HCT116 (cell line): ENCODE measurements at regions not wholly inside any gene's neighbourhood (a gene's known extent, or its start where the extent isn't known, plus 50 kb on each side); places are given as distances from the start of the nearest gene placed in this dataset.

Experiments used
- ATAC-seq: fragments of 200-7000 bp; cut with Tn5 transposase; 2 replicates; pipeline ENCODE4 v1.9.1; 2020; ENCODE audit warnings: mild to moderate bottlenecking, moderate library complexity
- BruUV-seq: library from RNA; stranded (reverse); fragments of 400-500 nt; replicated peaks from 2 replicates; lab custom pipeline; 2021; lab: Mats Ljungman, UMichigan
- CTCF ChIA-PET: fragments of 300-600 bp; sonication (Branson Sonifier 250); formaldehyde crosslinking; loops from one replicate; lab custom pipeline; 2021; ENCODE audit warnings: antibody characterized with exemption; lab: Charles Lee
- POLR2A ChIA-PET: fragments of 300-600, 350-600 bp; sonication (Branson Sonifier 250); formaldehyde crosslinking; loops from one replicate; lab custom pipeline; 2021; ENCODE audit warnings: antibody characterized with exemption; lab: Charles Lee
- RAD21 ChIA-PET, 2 experiments: fragments of 300-600 bp; sonication (Branson Sonifier 250); formaldehyde crosslinking; loops; one replicate each; lab custom pipeline; 2023; ENCODE audit warnings: low total read pairs in 2 of 2; ENCODE audit not compliant: uncharacterized antibody in 2 of 2, unreplicated experiment in 2 of 2, low non-redundant PET in 1 of 2; lab: Charles Lee
- DNase-seq: peaks from one replicate; pipeline ENCODE4 v3.0.0-alpha.2; 2010; ENCODE audit warnings: low read depth, low spot score
- H2AFZ ChIP-seq: fragments of 200-600 bp; shearing (Covaris generic), sonication (generic); 2 replicates; pipeline ENCODE4 v1.6.1; 2017; ENCODE audit warnings: low read depth, mixed run types, mixed read lengths, antibody characterized with exemption, low read length; ENCODE audit not compliant: poor library complexity, severe bottlenecking
- H3K27ac ChIP-seq: 2 replicates; pipeline ENCODE4 v1.5.1; 2012; ENCODE audit warnings: low read depth, low read length
- H3K27me3 ChIP-seq: fragments of 200-600 bp; sonication (generic); 2 replicates; pipeline ENCODE4 v1.6.1; 2016; ENCODE audit warnings: mixed run types, low read length, mixed read lengths; ENCODE audit not compliant: insufficient read depth
- H3K36me3 ChIP-seq, 2 experiments: fragments of 200-500 bp in 1 of 2; fragments of 200-600 bp in 1 of 2; sonication (Bioruptor generic) in 1 of 2; sonication (generic) in 1 of 2; 2 replicates each; pipeline versions ENCODE4 v1.5.1 to v1.6.1; 2014 to 2016; ENCODE audit warnings: low read length in 2 of 2, inconsistent platforms in 1 of 2, mixed read lengths in 1 of 2, mixed run types in 1 of 2; ENCODE audit not compliant: insufficient read depth in 2 of 2, control insufficient read depth in 1 of 2
- H3K4me1 ChIP-seq, 2 experiments: fragments of 200-600 bp in 1 of 2; sonication (generic) in 1 of 2; 2 replicates each; pipeline versions ENCODE4 v1.5.1 to v1.6.1; 2012 to 2017; ENCODE audit warnings: low read length in 2 of 2, inconsistent platforms in 1 of 2, mild to moderate bottlenecking in 1 of 2, mixed read lengths in 1 of 2, mixed run types in 1 of 2, moderate library complexity in 1 of 2; ENCODE audit not compliant: insufficient read depth in 2 of 2, control insufficient read depth in 1 of 2
- H3K4me2 ChIP-seq: fragments of 200-600 bp; sonication (generic); 2 replicates; pipeline ENCODE4 v1.6.1; 2017; ENCODE audit warnings: mixed run types, low read length, mixed read lengths
- H3K4me3 ChIP-seq, 2 experiments: fragments of 200-600 bp in 1 of 2; sonication (generic) in 1 of 2; replicated peaks in 1 of 2; 2 replicates each; pipeline ENCODE4 v1.5.1; 2011 to 2016; ENCODE audit warnings: low read length in 2 of 2, control low read depth in 1 of 2, low read depth in 1 of 2, mild to moderate bottlenecking in 1 of 2, mixed read lengths in 1 of 2, mixed run types in 1 of 2
- H3K79me2 ChIP-seq: fragments of 200-600 bp; sonication (generic); 2 replicates; pipeline ENCODE4 v1.6.1; 2017; ENCODE audit warnings: mild to moderate bottlenecking, mixed run types, low read length, moderate library complexity, mixed read lengths; ENCODE audit not compliant: insufficient read depth
- H3K9ac ChIP-seq: fragments of 200-600 bp; sonication (generic); 2 replicates; pipeline ENCODE4 v1.6.1; 2016; ENCODE audit warnings: low read length, mixed read lengths
- H3K9me2 ChIP-seq: fragments of 200-600 bp; sonication (generic), shearing (Covaris generic); 2 replicates; pipeline ENCODE4 v1.6.1; 2017; ENCODE audit warnings: mixed run types, mild to moderate bottlenecking, moderate library complexity; ENCODE audit not compliant: insufficient read depth
- H3K9me3 ChIP-seq, 2 experiments: fragments of 200-500 bp in 1 of 2; fragments of 200-600 bp in 1 of 2; sonication (Bioruptor generic) in 1 of 2; sonication (generic) in 1 of 2; 2 replicates each; pipeline ENCODE4 v1.6.1; 2014 to 2017; ENCODE audit warnings: low read length in 2 of 2, mixed read lengths in 2 of 2, inconsistent platforms in 1 of 2, low read depth in 1 of 2, mild to moderate bottlenecking in 1 of 2, mixed run types in 1 of 2, moderate library complexity in 1 of 2; ENCODE audit not compliant: control insufficient read depth in 1 of 2, insufficient read depth in 1 of 2
- H4K20me1 ChIP-seq: fragments of 200-600 bp; sonication (generic), shearing (Covaris generic); 2 replicates; pipeline ENCODE4 v1.6.1; 2017; ENCODE audit warnings: mixed run types, mild to moderate bottlenecking, moderate library complexity; ENCODE audit not compliant: insufficient read depth
- ATF3 ChIP-seq: IDR thresholded peaks from 2 replicates; pipeline ENCODE4 v1.6.1; 2012
- CBX3 ChIP-seq: IDR thresholded peaks from 2 replicates; pipeline ENCODE4 v1.6.1; 2012; ENCODE audit warnings: low read depth
- POLR2A ChIP-seq: IDR thresholded peaks from 2 replicates; pipeline ENCODE4 v1.7.0; 2011; ENCODE audit warnings: borderline replicate concordance; ENCODE audit not compliant: insufficient read depth, insufficient read length; ENCODE audit errors: extremely low read depth
- REST ChIP-seq: IDR thresholded peaks from 2 replicates; pipeline ENCODE4 v1.6.1; 2012; ENCODE audit warnings: low read depth
- TCF7L2 ChIP-seq: IDR thresholded peaks from 2 replicates; pipeline ENCODE4 v1.7.0; 2011; ENCODE audit warnings: borderline replicate concordance, inconsistent platforms; ENCODE audit not compliant: insufficient read depth, insufficient read length; ENCODE audit errors: extremely low read depth
- ZBTB33 ChIP-seq: IDR thresholded peaks from 2 replicates; pipeline ENCODE4 v1.6.1; 2011; ENCODE audit warnings: mild to moderate bottlenecking, low read length, moderate library complexity; ENCODE audit not compliant: insufficient replicate concordance; ENCODE audit errors: extremely low read depth
- intact Hi-C: fragments of 100-400 bp; cut with micrococcal nuclease; formaldehyde crosslinking; loops from 2 replicates; pipeline ENCODE4 v1.10.0; 2022

- no TSS peak for BruUV-seq
- Histone ChIP-seq H3K4me2 (no peak overlapping the region), H2AFZ (no peak overlapping the region), H3K36me3 (no peaks in the 10 kb centered on the region), H3K79me2 (no peaks in the 10 kb centered on the region), H3K9ac (no peak overlapping the region), H3K9me2 (no peaks in the 10 kb centered on the region), H3K4me1 (no peaks in the 10 kb centered on the region), H3K9me3 (peaks cover 5 to 9% of the 10 kb centered on the region in 2 experiments; a peak in 2 of 4 replicates), H4K20me1 (no peaks in the 10 kb centered on the region), H3K27ac (no peak overlapping the region), H3K27me3 (no peaks in the 10 kb centered on the region), H3K4me3 (no peak overlapping the region)
- POLR2A ChIA-PET: no interaction called here
- CTCF ChIA-PET: no interaction called here
- ATAC-seq (no peak), DNase-seq (no peak)
- RAD21 ChIA-PET: no interaction called here
- TF ChIP-seq TCF7L2 (no peak), CBX3 (no peak), ZBTB33 (no peak)
- intact Hi-C loops: no loop called here
Measured at GRCh38 chr14:83923842-83924241, 1606.1 kb upstream of the FLRT2 start.

GRCh38 chr14:83924259-83924658, 1605.7 kb upstream of the FLRT2 start:
- H3K27ac ChIP-seq: no peak overlapping the region
- POLR2A ChIA-PET: no interaction called here
- no peaks in the 10 kb centered on the region for H3K79me2 ChIP-seq
- DNase-seq: no peak
- TF ChIP-seq ATF3: no peak
- TF ChIP-seq REST: no peak
- no peak for TF ChIP-seq CBX3
- no peak for TF ChIP-seq ZBTB33
- TF ChIP-seq POLR2A: no peak
- H4K20me1 ChIP-seq: no peaks in the 10 kb centered on the region
- H3K4me1 ChIP-seq: no peaks in the 10 kb centered on the region
- RAD21 ChIA-PET: no interaction called here
- CTCF ChIA-PET: no interaction called here
- no TSS peak for BruUV-seq
- no peak for ATAC-seq
- no peaks in the 10 kb centered on the region for H3K9me2 ChIP-seq
- H3K36me3 ChIP-seq: no peaks in the 10 kb centered on the region
- no peaks in the 10 kb centered on the region for H3K27me3 ChIP-seq
- no peak overlapping the region for H2AFZ ChIP-seq
- no peak overlapping the region for H3K9ac ChIP-seq
- intact Hi-C loops: no loop called here
- H3K4me2 ChIP-seq: no peak overlapping the region
- peaks cover 5 to 9% of the 10 kb centered on the region in 2 experiments; a peak in 2 of 4 replicates for H3K9me3 ChIP-seq
- H3K4me3 ChIP-seq: no peak overlapping the region
